Activated naive CD4-positive, alpha-beta T cell treated with anti-CD3 and anti-CD28 coated beads, Interleukin-2, amount 50 U/mL, for 24 hours (primary cell): ENCODE measurements at regions not wholly inside any gene's neighbourhood (a gene's known extent, or its start where the extent isn't known, plus 50 kb on each side); places are given as distances from the start of the nearest gene placed in this dataset.
"Not testable (repeated sequence)": the region's sequence is repeated elsewhere in the genome, so short reads cannot be mapped to it uniquely, and the experiment has no call there.

Experiments
- H3K27ac Mint-ChIP-seq: one replicate; pipeline ENCODE4 v1.8.0; 2021; ENCODE audit warnings: mild to moderate bottlenecking, mixed read lengths
- H3K27me3 Mint-ChIP-seq: one replicate; pipeline ENCODE4 v1.8.0; 2021; ENCODE audit warnings: mixed read lengths
- H3K36me3 Mint-ChIP-seq: one replicate; pipeline ENCODE4 v1.8.0; 2021; ENCODE audit warnings: mixed read lengths
- H3K4me1 Mint-ChIP-seq: one replicate; pipeline ENCODE4 v1.8.0; 2021; ENCODE audit warnings: mixed read lengths
- H3K4me3 Mint-ChIP-seq: one replicate; pipeline ENCODE4 v1.8.0; 2021; ENCODE audit warnings: mild to moderate bottlenecking, mixed read lengths
- H3K9me3 Mint-ChIP-seq: one replicate; pipeline ENCODE4 v1.8.0; 2021; ENCODE audit warnings: mixed read lengths

DNA sequence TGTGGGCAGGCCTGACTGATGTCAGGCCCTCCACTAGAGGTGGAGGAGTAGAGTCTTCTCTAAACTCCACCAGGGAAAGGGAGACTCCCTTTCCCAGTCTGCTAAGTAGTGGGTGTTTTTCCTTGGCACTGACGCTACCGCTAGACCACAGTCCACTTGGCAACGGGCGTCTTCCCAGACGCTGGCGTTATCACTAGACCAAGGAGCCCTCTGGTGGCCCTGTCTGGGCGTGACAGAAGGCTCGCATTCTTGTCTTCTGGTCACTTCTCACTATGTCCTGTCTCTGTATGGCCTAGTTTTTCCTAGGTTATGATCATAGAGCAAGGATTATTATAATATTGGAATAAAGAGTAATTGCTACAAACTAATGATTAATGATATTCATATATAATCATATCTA is 252.1 kb downstream of the TRIML1 start:
- not testable (repeated sequence) for H3K9me3 Mint-ChIP-seq, H3K27me3 Mint-ChIP-seq, H3K4me1 Mint-ChIP-seq, H3K4me3 Mint-ChIP-seq, H3K36me3 Mint-ChIP-seq, H3K27ac Mint-ChIP-seq

DNA sequence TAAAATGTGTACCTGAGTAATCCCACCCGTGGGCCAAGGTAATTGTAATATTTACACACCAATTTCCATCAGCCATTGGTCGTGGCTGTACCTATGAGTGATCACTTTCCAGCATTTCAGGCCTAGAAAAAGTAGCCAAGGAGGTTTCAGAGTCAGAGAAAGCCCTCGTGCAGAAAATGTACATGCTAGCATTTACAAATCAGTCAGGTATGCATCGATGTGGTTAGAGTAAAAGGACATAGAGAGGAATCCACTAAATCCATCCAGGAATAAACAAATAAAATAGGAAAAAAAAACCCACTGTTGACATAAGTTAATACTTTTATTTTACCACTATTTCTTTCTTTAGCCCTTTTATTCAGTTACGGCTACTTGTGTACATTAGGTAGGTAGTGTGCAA is 256.8 kb downstream of the TRIML1 start:
- H3K4me3 Mint-ChIP-seq: no peak overlapping the region
- no peaks in the 10 kb centered on the region for H3K27me3 Mint-ChIP-seq
- peaks cover 5% of the 10 kb centered on the region for H3K9me3 Mint-ChIP-seq
- H3K36me3 Mint-ChIP-seq: no peaks in the 10 kb centered on the region
- no peak overlapping the region for H3K27ac Mint-ChIP-seq
- H3K4me1 Mint-ChIP-seq: no peaks in the 10 kb centered on the region

DNA sequence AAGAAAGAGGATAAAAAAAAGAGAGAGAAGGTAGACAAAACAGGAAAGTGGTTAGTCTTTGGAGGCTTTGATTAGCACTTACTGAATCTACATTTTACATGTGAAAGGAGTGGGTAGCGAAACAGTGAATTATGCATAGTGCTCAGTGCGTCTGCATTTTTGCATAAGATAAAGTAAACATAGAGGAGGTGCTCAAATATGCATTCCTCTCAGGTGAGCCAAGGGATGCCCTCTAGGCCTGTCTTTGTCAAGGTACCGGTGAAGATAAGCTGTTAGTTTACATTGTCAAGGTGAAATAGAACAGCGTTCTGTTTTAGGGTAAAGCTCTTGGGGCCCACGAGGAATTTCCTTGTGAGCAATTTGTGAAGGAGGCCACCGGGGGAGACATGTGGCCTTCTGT is 260.6 kb downstream of the TRIML1 start:
- H3K27me3 Mint-ChIP-seq: no peaks in the 10 kb centered on the region
- no peak overlapping the region for H3K4me3 Mint-ChIP-seq
- H3K9me3 Mint-ChIP-seq: peaks cover 17% of the 10 kb centered on the region
- H3K4me1 Mint-ChIP-seq: no peaks in the 10 kb centered on the region
- H3K27ac Mint-ChIP-seq: no peak overlapping the region
- H3K36me3 Mint-ChIP-seq: no peaks in the 10 kb centered on the region

DNA sequence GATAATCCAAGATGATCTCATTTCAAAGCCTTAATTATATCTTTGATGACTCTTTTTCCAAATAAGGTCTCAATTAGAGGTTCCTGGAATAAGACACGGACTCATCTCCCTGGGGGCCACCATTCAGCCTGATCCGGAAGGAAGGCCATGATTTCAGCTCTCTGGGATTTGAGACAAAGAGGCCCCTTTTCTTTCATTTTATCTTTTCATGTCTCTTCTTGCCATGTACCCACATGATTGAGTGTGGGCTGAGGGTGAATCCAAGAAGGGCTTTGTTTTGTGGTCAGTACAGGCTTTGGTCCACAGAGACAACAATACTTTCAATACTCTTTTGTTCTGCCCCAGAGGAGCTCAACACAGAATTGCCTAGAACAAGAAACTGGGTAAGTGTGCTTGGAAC is 261.2 kb downstream of the TRIML1 start:
- Mint-ChIP-seq H3K4me3 (no peak overlapping the region), H3K9me3 (peaks cover 18% of the 10 kb centered on the region), H3K27ac (no peak overlapping the region), H3K27me3 (no peaks in the 10 kb centered on the region), H3K36me3 (no peaks in the 10 kb centered on the region), H3K4me1 (no peaks in the 10 kb centered on the region)

DNA sequence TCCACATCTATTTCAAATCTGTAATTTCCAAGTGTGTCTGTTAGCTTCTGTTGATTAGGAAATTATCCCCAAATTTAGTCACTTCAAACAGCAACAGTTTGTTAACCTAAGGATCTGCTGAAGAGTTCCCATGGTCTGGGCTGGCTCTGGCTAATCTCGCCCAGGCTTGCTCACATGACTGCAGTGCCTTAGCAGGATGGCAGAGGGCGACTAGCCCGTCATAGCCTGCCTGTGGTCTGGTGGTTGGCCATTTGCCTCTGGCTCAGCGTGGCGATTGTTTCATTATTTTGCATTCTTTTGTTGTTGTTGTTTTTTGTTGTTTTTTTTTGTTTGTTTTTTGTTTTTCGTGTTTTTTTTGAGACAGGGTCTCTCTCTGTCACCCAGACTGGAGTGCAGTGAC is 264.0 kb downstream of the TRIML1 start:
- Mint-ChIP-seq H3K36me3 (no peaks in the 10 kb centered on the region), H3K27ac (no peak overlapping the region), H3K9me3 (peaks cover 18% of the 10 kb centered on the region), H3K27me3 (no peaks in the 10 kb centered on the region), H3K4me3 (no peak overlapping the region), H3K4me1 (no peaks in the 10 kb centered on the region)

DNA sequence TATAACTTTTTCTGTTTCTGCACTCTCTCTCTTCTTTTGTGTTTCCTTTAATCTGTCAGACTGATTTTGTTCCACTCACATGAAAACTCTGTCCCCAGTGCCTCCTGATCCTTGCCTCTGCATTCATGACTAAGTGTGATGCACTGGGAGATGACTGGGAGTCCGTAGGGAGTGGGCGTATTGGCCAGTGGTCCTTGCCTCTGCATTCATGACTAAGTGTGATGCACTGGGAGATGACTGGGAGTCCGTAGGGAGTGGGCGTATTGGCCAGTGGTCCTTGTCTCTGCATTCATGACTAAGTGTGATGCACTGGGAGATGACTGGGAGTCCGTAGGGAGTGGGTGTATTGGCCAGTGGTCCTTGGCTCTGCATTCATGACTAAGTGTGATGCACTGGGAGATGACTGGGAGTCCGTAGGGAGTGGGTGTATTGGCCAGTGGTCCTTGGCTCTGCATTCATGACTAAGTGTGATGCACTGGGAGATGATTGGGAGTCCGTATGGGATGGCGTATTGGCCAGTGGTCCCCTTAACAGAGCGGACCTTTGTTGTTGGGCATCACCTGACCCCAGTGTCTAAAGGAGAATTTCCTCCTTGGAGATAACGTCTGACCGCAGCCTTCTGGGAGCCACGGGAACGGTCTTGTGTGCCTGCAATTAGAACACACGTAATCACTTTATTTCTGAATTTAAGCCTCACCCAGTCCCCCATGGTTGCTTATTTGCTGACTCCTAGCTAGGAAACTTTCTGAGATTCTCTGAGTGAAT is 266.0 kb downstream of the TRIML1 start:
- not testable (repeated sequence) for H3K36me3 Mint-ChIP-seq, H3K27ac Mint-ChIP-seq, H3K4me1 Mint-ChIP-seq, H3K27me3 Mint-ChIP-seq, H3K4me3 Mint-ChIP-seq
- peaks cover 18% of the 10 kb centered on the region for H3K9me3 Mint-ChIP-seq

DNA sequence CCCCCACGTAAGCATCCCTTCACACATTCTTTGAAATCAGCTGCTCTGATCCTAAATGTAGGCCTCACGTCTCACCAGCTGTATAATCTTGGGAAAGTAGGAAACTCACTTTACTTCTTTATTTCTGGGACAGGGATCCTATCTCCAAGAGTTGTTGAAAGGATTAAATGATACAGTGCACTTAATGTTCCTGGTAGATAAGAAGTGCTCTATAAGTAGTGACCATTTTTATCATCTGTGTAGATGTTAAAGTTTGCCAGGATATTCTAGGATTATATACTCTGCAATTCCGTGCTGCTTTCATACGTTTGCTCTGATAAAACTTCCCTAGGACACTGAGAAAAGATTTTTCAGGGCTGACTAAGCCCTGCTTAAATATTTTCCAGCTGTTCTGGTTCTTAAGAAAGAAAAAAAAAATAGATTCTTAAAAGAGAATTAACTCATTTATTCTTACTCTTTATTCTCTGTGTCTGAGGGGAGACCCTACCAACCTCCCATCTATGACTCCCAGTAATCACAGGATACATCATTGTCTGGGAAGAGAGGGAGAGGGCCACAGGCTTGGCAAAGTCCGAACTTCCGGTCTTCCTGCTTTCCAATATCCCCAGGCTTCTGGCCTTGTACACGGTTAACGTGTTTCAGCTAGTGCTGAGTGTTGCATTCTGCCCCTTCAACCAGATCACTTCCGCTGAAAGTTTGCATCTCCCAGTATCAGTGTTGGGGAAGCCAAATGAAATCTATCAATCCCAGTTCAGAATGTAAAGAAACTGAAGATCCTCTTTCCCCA is 269.2 kb downstream of the TRIML1 start:
- H3K27me3 Mint-ChIP-seq: no peaks in the 10 kb centered on the region
- no peaks in the 10 kb centered on the region for H3K4me1 Mint-ChIP-seq
- H3K4me3 Mint-ChIP-seq: no peak overlapping the region
- H3K36me3 Mint-ChIP-seq: no peaks in the 10 kb centered on the region
- peaks cover 8% of the 10 kb centered on the region for H3K9me3 Mint-ChIP-seq
- H3K27ac Mint-ChIP-seq: no peak overlapping the region

DNA sequence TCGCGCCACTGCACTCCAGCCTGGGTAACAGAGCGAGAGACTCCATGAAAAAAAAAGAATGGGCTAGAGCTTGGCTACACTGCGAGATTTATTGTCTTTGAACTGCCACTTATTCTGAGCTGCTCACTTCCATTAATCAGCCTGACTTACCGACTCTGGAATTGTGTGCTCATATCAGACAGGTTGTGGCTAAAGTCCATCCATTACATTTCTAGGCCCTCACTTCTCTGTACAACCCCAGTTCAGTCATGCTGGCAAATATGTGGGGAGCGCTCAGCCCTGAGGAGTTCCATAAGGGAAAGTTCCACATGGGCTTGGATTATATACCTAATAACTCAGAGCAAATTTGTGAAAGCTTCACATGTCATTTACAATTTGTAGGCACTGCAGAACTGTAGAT is 270.6 kb downstream of the TRIML1 start:
- Mint-ChIP-seq H3K4me3 (no peak overlapping the region), H3K9me3 (peaks cover 1% of the 10 kb centered on the region), H3K27me3 (no peaks in the 10 kb centered on the region), H3K27ac (no peak overlapping the region), H3K4me1 (no peaks in the 10 kb centered on the region), H3K36me3 (no peaks in the 10 kb centered on the region)

DNA sequence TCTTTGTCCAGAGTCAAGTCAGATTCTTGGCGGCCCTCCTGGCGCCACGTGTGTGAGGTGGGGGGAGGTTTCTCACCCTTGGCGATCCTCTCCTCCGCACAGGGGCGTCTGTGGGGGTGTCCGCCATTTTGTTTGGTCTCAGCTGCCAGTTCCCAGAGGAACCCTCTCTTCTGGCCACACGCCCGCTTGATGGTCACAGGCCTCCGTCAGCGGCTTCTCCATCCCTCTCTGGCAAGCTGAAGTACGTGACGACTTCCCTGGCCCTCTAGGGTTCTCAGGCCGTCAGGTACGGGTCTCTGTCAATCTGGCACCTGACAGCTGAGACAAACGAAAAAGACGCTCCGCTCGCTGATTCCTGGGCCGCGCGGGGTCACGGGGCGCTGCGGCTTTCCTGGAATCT is 272.6 kb downstream of the TRIML1 start:
- no peaks in the 10 kb centered on the region for H3K4me1 Mint-ChIP-seq
- H3K27ac Mint-ChIP-seq: no peak overlapping the region

DNA sequence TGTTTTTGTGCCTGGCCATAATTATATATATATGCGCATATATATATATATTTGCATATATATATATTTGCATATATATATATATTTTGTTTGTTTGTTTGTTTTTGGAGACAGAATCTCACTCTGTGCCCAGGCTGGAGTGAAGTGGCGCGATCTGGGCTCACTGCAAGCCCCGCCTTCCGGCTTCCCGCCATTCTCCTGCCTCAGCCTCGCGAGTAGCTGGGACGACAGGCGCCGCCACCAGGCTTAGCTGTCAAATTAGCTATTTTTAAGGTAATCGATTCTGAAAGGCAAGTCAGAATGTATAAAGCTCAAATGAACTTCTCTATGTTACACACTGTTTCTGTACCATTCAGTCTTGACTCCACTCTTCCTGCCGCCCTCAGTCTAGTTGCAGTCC is 273.3 kb downstream of the TRIML1 start:
- Mint-ChIP-seq H3K27ac (no peak overlapping the region), H3K27me3 (no peaks in the 10 kb centered on the region), H3K4me1 (no peaks in the 10 kb centered on the region), H3K36me3 (no peaks in the 10 kb centered on the region), H3K4me3 (no peak overlapping the region), H3K9me3 (peaks cover 7% of the 10 kb centered on the region)

More for the DNA sequence above, 272.6 kb downstream of the TRIML1 start:
- Mint-ChIP-seq H3K4me3 (no peak overlapping the region), H3K36me3 (no peaks in the 10 kb centered on the region), H3K9me3 (peaks cover 7% of the 10 kb centered on the region), H3K27me3 (no peaks in the 10 kb centered on the region)

DNA sequence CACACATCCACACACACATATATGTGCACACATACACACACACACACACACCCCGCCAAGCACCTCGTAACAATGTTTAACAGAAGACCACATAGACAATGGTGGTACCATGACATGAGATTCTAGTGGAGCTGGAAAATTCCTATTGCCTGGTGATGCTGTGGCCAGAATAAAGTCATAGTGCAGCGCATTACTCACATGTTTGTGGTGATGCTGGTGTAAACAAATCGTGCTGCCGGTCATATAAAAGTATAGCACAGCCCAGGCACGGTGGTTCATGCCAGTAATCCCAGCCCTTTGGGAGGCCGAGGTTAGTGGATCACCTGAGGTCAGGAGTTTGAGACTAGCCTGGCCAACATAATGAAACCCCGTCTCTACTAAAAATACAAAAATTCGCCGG is 275.2 kb downstream of the TRIML1 start:
- Mint-ChIP-seq H3K36me3 (no peaks in the 10 kb centered on the region), H3K27me3 (no peaks in the 10 kb centered on the region), H3K4me1 (no peaks in the 10 kb centered on the region), H3K27ac (no peak overlapping the region), H3K9me3 (peaks cover 7% of the 10 kb centered on the region), H3K4me3 (no peak overlapping the region)

DNA sequence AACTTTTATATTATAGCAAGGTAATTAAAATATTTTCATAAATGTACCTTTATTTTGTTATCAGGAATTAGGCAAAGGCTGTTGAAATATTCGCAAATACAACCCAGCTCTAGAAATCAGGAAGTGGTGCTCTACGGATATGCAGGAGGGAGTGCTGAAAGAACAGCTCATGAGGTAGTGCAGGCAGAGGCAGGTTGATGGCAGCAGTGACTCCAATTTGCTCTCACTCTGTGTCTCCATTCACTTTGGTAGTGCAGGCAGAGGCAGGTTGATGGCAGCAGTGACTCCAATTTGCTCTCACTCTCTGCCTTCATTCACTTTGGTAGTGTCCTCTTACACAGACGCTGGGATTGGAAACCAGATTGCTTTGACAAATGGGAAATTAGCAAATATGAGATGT is 277.9 kb downstream of the TRIML1 start:
- H3K27ac Mint-ChIP-seq: no peak overlapping the region
- no peak overlapping the region for H3K4me3 Mint-ChIP-seq
- peaks cover 7% of the 10 kb centered on the region for H3K9me3 Mint-ChIP-seq
- no peaks in the 10 kb centered on the region for H3K36me3 Mint-ChIP-seq
- H3K4me1 Mint-ChIP-seq: no peaks in the 10 kb centered on the region
- H3K27me3 Mint-ChIP-seq: no peaks in the 10 kb centered on the region

DNA sequence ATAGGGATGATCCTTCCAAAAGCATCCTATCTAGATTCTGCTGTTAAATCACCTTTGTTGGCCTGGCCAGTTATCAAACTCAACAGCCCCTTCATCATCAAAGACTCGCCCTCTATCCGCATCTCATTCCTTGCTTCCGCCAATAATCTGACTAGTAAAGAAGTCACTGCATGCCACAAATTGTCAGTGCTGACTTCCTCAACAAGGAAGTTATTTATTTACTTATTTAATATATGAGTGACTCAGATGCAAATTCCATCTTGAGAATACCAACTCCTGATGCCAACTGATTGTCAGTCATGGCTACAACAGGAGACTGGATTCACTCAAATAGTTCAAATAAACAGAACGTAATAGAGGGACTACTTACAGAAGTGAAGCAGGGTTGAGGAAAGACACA is 283.8 kb downstream of the TRIML1 start:
- Mint-ChIP-seq H3K4me3 (no peak overlapping the region), H3K9me3 (peaks cover 5% of the 10 kb centered on the region), H3K27ac (no peak overlapping the region), H3K4me1 (no peaks in the 10 kb centered on the region), H3K27me3 (no peaks in the 10 kb centered on the region), H3K36me3 (no peaks in the 10 kb centered on the region)

DNA sequence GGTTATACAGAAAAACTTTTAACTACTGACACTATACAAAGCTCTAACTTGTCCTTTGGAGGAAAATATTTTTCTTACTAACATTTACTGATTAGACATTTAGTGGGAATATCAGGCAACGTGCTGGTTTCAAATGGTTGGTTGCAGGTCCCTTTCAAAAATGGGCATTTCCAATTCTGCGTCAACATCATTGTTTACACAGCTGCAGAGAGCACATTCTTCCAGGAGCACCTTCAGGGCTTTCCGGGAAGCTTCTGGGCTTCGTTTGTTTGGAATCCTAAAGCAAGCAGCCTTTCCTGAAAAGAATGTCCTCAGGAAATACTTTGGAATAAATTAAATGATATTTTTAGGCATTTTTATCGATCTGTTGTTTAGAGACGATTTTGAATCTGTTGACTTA is 289.7 kb downstream of the TRIML1 start:
- H3K36me3 Mint-ChIP-seq: no peaks in the 10 kb centered on the region
- no peak overlapping the region for H3K27ac Mint-ChIP-seq
- peaks cover 2% of the 10 kb centered on the region for H3K27me3 Mint-ChIP-seq
- no peaks in the 10 kb centered on the region for H3K4me1 Mint-ChIP-seq
- peaks cover 5% of the 10 kb centered on the region for H3K9me3 Mint-ChIP-seq
- no peak overlapping the region for H3K4me3 Mint-ChIP-seq

DNA sequence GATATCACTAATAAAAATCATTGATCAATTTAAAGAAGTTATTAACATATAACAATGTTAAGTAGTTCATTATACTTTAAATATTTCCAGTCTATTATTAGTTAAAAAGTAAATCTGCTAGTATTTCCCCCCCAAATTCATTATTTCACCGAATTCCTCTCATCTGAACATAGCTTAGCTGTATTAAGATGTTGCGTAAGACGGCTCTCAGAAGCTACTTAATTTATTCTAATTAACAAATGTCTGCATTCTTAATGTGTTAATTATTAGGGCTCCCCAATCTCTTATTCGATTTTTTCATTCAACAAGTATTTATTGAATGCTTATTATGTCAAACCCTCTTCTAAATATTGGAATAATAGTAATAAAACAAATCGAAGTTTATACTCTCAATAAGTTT is 290.7 kb downstream of the TRIML1 start:
- peaks cover 2% of the 10 kb centered on the region for H3K27me3 Mint-ChIP-seq
- H3K4me1 Mint-ChIP-seq: no peaks in the 10 kb centered on the region
- peaks cover 5% of the 10 kb centered on the region for H3K9me3 Mint-ChIP-seq
- no peaks in the 10 kb centered on the region for H3K36me3 Mint-ChIP-seq
- H3K4me3 Mint-ChIP-seq: no peak overlapping the region
- no peak overlapping the region for H3K27ac Mint-ChIP-seq

DNA sequence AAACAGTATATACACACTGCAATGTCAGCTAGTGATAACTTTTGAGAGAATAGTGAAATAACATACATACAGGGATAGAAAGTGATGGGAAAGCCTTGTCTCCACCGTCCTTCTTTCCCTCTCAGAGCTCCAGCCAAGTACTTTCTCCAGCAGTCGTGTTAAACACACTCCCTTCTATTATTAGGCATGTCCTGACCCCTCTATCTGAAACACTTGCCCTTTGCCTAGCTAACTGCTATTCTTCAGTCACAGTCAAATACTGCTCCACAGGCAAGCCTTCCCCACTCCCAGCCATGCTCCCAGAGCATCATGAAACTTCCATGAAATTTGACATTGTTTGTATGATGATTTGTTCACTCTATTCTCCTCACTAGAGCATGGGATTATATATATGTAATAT is 291.1 kb downstream of the TRIML1 start:
- H3K9me3 Mint-ChIP-seq: peaks cover 4% of the 10 kb centered on the region
- no peak overlapping the region for H3K27ac Mint-ChIP-seq
- H3K36me3 Mint-ChIP-seq: no peaks in the 10 kb centered on the region
- no peaks in the 10 kb centered on the region for H3K4me1 Mint-ChIP-seq
- H3K4me3 Mint-ChIP-seq: no peak overlapping the region
- H3K27me3 Mint-ChIP-seq: peaks cover 2% of the 10 kb centered on the region
